HAP-1 (cell line): ENCODE measurements at regions not wholly inside any gene's neighbourhood (a gene's known extent, or its start where the extent isn't known, plus 50 kb on each side); places are given as distances from the start of the nearest gene placed in this dataset.
"Not testable (repeated sequence)": the region's sequence is repeated elsewhere in the genome, so short reads cannot be mapped to it uniquely, and the experiment has no call there.

ENCODE experiments used
- DNase-seq, 2 experiments: peaks; one replicate each; pipeline ENCODE4 v3.0.0-alpha.2; 2016 to 2020; ENCODE audit warnings: low spot score in 2 of 2
- H3K27me3 ChIP-seq: fragments of 250-450 bp; sonication (Bioruptor Pico); 2 replicates; pipeline ENCODE4 v1.5.1; 2020; ENCODE audit warnings: low read depth, mild to moderate bottlenecking, moderate library complexity
- H3K36me3 ChIP-seq: fragments of 250-450 bp; sonication (Bioruptor Pico); replicated peaks from 2 replicates; pipeline ENCODE4 v1.5.1; 2020; ENCODE audit warnings: mild to moderate bottlenecking
- H3K4me1 ChIP-seq: fragments of 250-450 bp; sonication (Bioruptor Pico); 2 replicates; pipeline ENCODE4 v1.5.1; 2020; ENCODE audit warnings: mild to moderate bottlenecking
- H3K4me3 ChIP-seq: fragments of 250-450 bp; sonication (Bioruptor Pico); 2 replicates; pipeline ENCODE4 v1.5.1; 2020; ENCODE audit warnings: mild to moderate bottlenecking, moderate library complexity
- H3K9me3 ChIP-seq: fragments of 250-450 bp; sonication (Bioruptor Pico); 2 replicates; pipeline ENCODE4 v1.5.1; 2020; ENCODE audit warnings: mild to moderate bottlenecking, moderate library complexity
- in situ Hi-C: fragments of 300-500 bp; cut with MboI; formaldehyde crosslinking; loops from 3 replicates; pipeline ENCODE4 v1.14.3; 2020; ENCODE audit warnings: low sequenced_read_pairs, inconsistent platforms, mixed read lengths

DNA sequence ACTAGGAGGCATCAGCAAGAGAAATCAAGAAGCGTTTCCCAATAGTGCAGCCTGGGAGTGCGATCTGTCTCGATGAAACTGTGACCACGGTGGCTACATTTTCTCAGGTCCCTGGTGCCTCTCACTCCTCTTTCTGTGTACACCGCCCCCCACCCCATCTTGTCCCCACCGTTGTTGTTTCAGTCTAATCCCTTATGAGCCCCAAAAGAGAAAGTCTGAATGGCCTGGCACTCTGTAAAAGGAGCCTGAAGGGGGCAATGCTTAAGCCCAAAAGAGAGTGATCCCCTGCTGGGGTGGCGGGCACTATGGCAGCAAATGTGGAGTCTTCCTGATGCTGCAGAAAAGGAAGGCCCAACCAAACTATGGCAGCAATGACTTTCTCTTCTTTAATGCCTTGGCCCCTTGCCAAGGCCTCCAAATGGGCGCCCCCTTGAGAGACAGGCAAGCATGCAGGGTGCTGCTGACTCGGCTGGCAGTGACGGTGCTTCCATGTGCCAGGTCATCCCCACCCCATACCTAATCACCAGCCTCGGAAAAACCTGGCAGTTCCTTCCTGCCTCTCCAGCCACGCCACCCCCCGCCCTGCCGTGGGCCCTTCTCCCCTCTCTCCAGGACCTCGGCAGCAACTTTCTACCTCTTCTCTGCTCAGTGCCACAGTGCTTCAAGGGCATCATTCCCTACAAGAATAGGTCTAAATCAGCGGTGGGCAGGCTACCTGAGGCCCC lies 123.0 kb downstream of the CYP26B1 start:
- H3K4me3 ChIP-seq, result no peak overlapping the region
- no peaks in the 10 kb centered on the region for H3K9me3 ChIP-seq
- DNase-seq, result no peak
- no peaks in the 10 kb centered on the region for H3K36me3 ChIP-seq
- H3K27me3 ChIP-seq, result no peaks in the 10 kb centered on the region
- no peaks in the 10 kb centered on the region for H3K4me1 ChIP-seq
- in situ Hi-C loops, result no loop called here

DNA sequence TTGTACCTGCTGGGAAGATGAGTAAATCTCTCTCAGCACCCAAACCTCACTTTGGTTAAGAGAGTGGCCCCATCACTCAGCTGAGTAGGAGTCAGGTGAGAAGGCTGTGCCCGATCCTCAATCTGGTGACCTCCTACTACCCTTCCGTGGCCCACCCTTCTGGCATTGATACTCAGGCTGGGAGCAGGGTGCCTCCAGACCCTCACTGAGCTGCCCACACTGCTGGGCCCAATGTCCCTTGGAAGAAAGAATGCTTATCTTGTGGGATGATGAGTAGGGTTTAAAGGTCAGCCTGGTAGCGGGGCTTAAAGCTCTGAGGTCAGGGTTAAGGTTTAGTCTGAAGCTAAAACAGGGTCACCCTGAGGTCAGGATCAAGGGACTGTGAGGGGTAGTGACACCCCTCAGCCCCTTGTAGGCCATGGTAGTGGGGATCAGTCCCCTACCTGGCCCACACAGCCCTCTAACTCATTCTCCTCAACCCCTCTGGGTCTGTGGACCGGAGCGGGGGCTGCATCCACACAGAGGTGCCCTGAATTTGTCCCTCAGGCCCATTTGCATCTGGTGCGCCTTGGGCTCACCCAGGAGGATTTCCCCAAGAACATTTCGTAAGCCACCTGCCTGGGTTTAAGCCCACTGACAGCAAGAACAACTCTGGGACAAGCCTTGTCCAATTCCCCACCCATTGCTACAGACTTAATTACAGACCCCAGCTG lies 123.8 kb downstream of the CYP26B1 start:
- Histone ChIP-seq H3K9me3 (no peaks in the 10 kb centered on the region), H3K4me3 (no peak overlapping the region), H3K4me1 (no peaks in the 10 kb centered on the region), H3K36me3 (no peaks in the 10 kb centered on the region), H3K27me3 (no peaks in the 10 kb centered on the region)
- DNase-seq, result no peak
- in situ Hi-C loops, result no loop called here

DNA sequence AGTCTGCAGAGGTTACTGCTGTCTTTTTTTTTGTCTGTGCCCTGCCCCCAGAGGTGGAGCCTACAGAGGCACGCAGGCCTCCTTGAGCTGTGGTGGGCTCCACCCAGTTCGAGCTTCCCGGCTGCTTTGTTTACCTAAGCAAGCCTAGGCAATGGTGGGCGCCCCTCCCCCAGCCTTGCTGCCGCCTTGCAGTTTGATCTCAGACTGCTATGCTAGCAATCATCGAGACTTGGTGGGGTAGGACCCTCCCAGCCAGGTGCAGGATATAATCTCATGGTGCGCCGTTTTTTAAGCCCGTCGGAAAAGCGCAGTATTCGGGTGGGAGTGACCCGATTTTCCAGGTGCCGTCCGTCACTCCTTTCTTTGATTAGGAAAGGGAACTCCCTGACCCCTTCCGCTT lies 126.3 kb downstream of the CYP26B1 start:
- H3K27me3 ChIP-seq, H3K36me3 ChIP-seq, H3K4me3 ChIP-seq, H3K4me1 ChIP-seq, H3K9me3 ChIP-seq, in situ Hi-C loops: not testable (repeated sequence)
- DNase-seq, result peak in 1 of 2 experiments; percentile 5

DNA sequence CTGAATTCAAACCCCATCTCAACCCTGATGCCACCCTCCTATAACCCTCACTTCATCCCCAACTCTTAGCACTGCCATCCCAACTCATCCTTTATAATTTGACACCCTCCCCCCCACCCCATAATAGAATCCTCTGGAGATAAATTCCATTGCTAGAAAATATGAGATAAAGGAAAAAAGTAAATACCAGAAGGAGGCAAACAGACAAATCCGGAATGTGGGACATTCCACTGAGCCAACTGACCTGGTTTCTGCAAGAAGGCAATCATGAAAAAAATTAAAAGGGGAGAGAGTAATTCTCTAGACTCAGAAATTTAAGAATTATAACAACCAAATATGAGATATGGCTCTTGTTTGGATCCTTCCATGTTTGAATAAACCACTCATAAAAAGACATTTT lies 132.4 kb downstream of the CYP26B1 start:
- Histone ChIP-seq H3K4me3 (no peak overlapping the region), H3K4me1 (no peaks in the 10 kb centered on the region), H3K9me3 (no peaks in the 10 kb centered on the region), H3K36me3 (no peaks in the 10 kb centered on the region), H3K27me3 (no peaks in the 10 kb centered on the region)
- no peak for DNase-seq
- in situ Hi-C loops, result no loop called here

DNA sequence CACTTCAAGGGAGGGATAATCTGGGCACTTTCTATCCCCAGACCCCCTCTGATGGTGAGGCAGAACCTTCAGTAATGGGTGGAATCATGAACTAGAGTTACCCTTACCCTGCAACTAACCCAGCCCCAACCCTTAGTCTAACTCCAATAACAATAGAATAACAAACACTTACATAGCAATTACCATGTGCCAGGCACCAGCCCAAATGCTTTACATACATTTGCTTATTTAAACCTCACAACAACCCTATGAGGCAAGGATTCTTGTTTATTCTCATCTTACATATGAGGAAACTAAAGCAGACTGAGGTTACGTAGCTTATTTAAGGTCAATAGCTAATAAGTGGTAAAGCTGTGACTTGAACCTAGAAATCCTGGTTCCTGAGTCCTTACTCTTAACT lies 132.8 kb downstream of the CYP26B1 start:
- in situ Hi-C loops, result no loop called here
- no peaks in the 10 kb centered on the region for H3K36me3 ChIP-seq
- H3K4me1 ChIP-seq, result no peaks in the 10 kb centered on the region
- no peaks in the 10 kb centered on the region for H3K27me3 ChIP-seq
- DNase-seq, result no peak
- no peaks in the 10 kb centered on the region for H3K9me3 ChIP-seq
- no peak overlapping the region for H3K4me3 ChIP-seq

DNA sequence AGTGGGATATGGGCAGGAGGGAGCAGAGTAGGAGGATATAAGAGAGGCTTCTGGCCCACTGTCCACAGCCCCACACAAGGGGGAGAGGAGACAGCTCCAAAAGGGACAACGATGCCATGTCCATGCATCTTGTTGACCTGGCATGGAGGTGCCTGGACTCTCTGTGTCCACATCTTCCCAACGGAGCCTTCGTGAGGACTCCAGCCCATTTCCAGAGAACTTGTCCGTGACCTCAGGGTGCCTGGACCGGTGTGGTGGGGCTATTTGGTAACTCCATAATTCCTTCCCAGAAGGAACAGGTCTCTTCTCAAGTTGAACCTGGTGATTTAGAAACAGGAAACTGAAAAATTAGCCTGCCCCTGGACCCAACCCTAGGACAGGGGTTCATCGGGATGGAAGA lies 133.9 kb downstream of the CYP26B1 start:
- H3K36me3 ChIP-seq, result no peaks in the 10 kb centered on the region
- H3K4me1 ChIP-seq, result no peaks in the 10 kb centered on the region
- H3K9me3 ChIP-seq, result no peaks in the 10 kb centered on the region
- in situ Hi-C loops, result no loop called here
- no peaks in the 10 kb centered on the region for H3K27me3 ChIP-seq
- no peak for DNase-seq
- no peak overlapping the region for H3K4me3 ChIP-seq

DNA sequence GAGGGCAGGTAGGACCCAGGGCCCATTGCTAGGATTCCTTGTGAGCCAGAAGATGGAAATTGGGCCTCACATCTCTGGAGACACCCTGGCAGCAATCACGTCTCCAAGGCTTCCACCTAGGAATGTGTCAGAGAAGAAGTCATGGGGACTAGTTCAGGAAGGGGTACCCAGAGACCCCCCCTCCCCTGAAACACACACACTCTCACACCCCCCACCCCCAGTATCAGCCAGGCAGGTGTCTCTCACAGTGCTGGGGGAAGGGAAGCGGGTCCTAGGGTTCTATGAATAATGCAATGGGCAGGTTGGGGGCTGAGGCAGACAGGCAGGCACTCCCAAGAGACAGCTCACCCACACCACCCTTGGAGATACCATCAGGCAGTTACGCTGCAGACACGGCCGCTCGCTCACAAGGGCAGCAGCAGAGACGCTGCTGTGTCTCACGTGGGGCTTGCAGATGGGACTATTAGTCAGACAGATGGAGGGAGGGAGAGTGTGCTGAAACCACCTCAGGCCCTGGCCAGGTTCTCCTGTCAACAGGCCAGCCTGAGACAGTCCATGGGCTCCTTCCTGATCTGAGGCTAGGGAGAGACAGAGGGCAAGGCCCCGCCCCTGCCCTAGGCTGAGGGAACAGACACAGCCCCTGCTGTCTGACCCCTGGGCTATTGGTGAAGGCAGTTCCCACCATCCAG lies 134.6 kb downstream of the CYP26B1 start:
- Histone ChIP-seq H3K4me1 (no peaks in the 10 kb centered on the region), H3K9me3 (no peaks in the 10 kb centered on the region), H3K36me3 (no peaks in the 10 kb centered on the region), H3K4me3 (no peak overlapping the region), H3K27me3 (no peaks in the 10 kb centered on the region)
- in situ Hi-C loops, result no loop called here
- DNase-seq, result no peak

DNA sequence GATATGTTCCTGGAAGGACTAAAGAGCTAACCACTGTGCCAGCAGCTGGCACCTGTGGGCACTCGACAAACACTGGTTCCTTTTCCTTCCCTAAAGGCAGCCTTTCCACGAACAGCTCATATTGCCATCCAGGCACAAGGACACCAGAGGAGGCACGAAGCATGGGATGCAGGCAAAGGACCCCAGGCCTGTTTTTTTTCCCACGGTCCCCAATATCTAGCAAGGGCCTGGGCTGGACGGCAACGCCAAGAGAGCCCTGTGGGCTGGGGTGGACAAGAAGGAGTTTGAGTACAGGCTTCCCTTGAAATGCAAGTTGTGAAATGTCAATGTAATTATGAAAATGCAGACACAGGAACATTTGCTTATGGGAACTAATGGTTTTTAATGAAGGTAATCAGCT lies 135.9 kb downstream of the CYP26B1 start:
- Histone ChIP-seq H3K27me3 (no peaks in the 10 kb centered on the region), H3K4me1 (no peaks in the 10 kb centered on the region), H3K4me3 (no peak overlapping the region), H3K9me3 (no peaks in the 10 kb centered on the region), H3K36me3 (no peaks in the 10 kb centered on the region)
- DNase-seq, result no peak
- in situ Hi-C loops, result no loop called here

DNA sequence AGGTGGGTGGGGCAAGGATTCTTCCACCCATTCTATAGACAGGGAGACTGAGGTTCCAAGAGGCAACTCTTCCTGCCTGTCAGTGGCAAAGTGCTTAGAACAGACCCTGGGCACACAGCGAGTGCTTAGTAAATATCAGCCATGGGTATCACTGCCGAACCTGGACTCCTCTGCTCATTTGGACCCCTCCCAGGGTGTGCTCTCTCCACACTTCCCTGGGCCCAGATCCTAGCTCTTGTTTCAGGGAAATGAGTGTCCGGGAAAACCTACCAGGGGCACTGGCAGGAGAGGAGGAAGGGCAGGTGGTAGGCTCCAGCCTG lies 136.3 kb downstream of the CYP26B1 start:
- in situ Hi-C loops, result no loop called here
- Histone ChIP-seq H3K36me3 (no peaks in the 10 kb centered on the region), H3K27me3 (no peaks in the 10 kb centered on the region), H3K4me3 (no peak overlapping the region), H3K4me1 (no peaks in the 10 kb centered on the region), H3K9me3 (no peaks in the 10 kb centered on the region)
- no peak for DNase-seq

DNA sequence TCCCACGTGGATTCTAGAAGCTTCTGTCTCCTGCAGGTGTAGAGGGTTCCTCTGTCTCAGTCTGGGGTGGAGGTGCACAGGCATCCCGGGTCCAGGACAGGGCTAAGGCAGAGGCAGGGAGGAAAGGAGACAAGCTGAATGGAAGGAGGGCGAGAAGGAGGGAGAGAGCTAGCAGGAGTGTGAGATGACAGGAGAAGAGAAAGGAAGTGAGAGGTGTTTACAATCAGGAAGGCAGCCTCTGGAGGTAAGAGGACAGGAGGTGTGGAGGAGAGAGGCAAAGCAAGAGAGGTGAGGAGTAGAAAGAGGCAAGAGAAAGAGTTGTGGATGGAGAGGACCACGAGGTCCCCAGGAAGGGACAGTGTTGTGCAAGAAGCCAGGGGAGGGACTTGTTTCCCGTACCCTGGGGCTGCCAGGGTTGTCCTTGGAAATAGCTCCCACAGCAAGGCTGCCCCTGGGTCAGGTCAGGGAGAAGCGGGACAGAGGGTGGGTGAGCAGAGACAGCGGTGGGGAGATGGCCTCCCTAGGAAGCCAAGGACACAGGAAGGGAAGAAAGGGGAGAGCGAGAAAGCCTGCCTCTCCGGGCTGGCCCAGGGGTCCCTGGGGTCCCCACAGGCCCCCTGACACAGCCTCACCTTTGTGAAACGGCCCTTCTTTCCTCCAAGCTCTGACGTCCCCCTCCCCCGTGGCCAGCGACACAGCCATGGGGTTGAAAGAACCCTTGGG lies 136.9 kb downstream of the CYP26B1 start:
- H3K36me3 ChIP-seq, result no peaks in the 10 kb centered on the region
- in situ Hi-C loops, result no loop called here

DNA sequence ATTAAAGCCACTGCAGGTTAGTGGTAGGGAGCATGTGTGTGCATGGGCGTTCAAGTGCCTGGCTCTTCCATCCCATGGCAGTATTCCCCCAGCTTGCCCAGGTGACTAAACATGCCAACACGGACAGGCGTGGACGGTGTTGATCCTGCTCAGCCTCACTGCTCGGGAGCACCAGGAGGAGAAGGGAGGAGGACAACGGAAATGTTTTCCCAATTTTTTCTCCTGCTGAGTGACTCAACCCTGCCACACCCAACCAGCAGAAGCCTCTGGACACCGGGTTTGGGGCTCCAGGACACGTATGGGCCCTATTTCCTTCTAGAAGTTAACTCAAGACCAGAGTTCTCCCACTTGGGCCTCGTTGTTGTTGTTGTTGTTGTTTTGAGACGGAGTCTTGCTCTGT lies 139.1 kb downstream of the CYP26B1 start:
- in situ Hi-C loops, result no loop called here

More for the DNA sequence above, 136.9 kb downstream of the CYP26B1 start:
- DNase-seq, result no peak
- no peaks in the 10 kb centered on the region for H3K4me1 ChIP-seq
- H3K9me3 ChIP-seq, result no peaks in the 10 kb centered on the region
- H3K27me3 ChIP-seq, result no peaks in the 10 kb centered on the region
- H3K4me3 ChIP-seq, result no peak overlapping the region

DNA sequence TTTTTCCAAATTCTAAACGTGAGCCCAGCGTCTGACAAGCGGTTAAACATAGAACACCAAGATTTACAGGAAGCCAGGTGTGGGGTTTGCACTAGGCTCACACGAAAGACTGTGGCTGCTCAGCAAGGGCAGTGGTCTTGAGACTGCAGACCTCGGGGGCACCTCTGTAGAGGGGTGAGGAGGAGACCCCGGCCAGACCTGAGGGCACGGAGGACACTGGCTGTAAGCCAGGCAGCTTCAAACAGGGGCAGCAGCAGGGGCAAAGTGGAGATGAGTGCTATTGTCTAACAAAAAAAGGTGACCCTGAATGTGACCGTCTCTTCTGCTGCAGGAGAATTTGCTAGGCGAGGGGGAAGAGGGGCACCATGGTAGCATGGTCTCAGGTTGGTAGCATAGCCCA lies 140.3 kb downstream of the CYP26B1 start:
- Histone ChIP-seq H3K36me3 (no peaks in the 10 kb centered on the region), H3K4me3 (no peak overlapping the region), H3K4me1 (no peaks in the 10 kb centered on the region), H3K9me3 (no peaks in the 10 kb centered on the region), H3K27me3 (no peaks in the 10 kb centered on the region)
- no peak for DNase-seq
- in situ Hi-C loops, result no loop called here

More for the DNA sequence above, 139.1 kb downstream of the CYP26B1 start:
- DNase-seq, result no peak
- Histone ChIP-seq H3K4me1 (no peaks in the 10 kb centered on the region), H3K36me3 (no peaks in the 10 kb centered on the region), H3K27me3 (no peaks in the 10 kb centered on the region), H3K9me3 (no peaks in the 10 kb centered on the region), H3K4me3 (no peak overlapping the region)

DNA sequence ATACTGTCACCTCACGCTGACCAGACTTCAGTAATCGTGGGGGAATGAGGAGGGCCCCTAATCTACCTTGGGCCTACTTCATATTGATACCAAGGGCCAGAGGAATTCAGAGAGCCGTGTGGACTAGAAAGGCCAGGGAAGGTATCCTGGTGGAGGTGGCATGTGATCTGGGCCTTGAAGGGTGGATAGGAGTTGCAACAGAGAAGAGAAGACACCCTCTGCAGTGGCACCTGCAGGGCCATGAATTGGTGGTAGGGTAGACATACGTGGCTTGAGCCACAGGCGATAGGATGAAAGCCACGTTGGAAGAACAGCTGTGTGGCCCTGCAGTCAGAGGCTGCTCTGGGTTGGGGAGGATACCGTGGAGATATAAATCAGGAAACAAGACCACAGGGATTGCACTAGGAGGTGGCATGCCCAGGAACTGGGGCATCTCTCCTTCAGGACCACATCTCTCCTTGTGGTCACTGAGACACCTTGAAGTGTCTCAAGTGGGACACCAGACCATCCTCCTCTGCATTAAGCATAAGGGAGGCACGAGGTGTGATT lies 141.4 kb downstream of the CYP26B1 start:
- no peaks in the 10 kb centered on the region for H3K9me3 ChIP-seq
- no peaks in the 10 kb centered on the region for H3K4me1 ChIP-seq
- DNase-seq, result no peak
- no peaks in the 10 kb centered on the region for H3K27me3 ChIP-seq
- no peak overlapping the region for H3K4me3 ChIP-seq
- in situ Hi-C loops, result no loop called here
- no peaks in the 10 kb centered on the region for H3K36me3 ChIP-seq

DNA sequence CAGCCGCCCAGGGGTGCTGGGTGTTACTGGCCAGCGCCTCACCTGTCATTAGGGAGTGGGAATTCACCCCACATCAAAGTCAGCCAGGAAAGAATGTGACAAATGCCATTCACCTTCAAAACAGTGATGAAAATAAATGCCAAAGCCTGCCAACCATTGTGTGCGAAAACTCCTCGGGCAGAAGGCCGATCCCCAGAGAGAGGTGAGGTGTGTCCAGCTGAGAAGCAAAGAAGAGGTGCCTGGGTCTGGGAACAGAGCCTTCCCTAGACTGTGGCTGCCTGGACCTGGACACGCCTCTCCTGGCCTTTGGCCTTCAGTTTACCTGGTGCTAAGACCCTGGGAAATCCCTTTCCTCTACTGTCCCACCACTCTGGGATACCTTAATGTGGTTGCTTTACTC lies 142.7 kb downstream of the CYP26B1 start:
- H3K4me3 ChIP-seq, result no peak overlapping the region
- H3K4me1 ChIP-seq, result no peaks in the 10 kb centered on the region
- H3K27me3 ChIP-seq, result no peaks in the 10 kb centered on the region
- DNase-seq, result no peak
- in situ Hi-C loops, result no loop called here
- H3K36me3 ChIP-seq, result no peaks in the 10 kb centered on the region
- no peaks in the 10 kb centered on the region for H3K9me3 ChIP-seq
